ENCODE measurements at regions not wholly inside any gene's neighbourhood (a gene's known extent, or its start where the extent isn't known, plus 50 kb on each side); places are given as distances from the start of the nearest gene placed in this dataset.

GRCh38 chr6:3939368-3939958, 90.3 kb downstream of the FAM50B start:
- Mint-ChIP-seq H3K4me3 (no peak overlapping the region), H3K27me3 (ENCODE audit: low read depth) (no peaks in the 10 kb centered on the region), H3K27ac (no peak overlapping the region), H3K36me3 (no peaks in the 10 kb centered on the region), H3K4me1 (peaks cover 5% of the 10 kb centered on the region), H3K9me3 (no peaks in the 10 kb centered on the region)
- CTCF ChIA-PET, result interaction anchor here (1.6 to 4.4 kb wide), 3 partner anchors 39 to 90 kb away, joined by 5 to 32 read pairs (median 11); partner anchors contain the start of gene FAM50B
- ATAC-seq (no peak), DNase-seq (ENCODE audit: low spot score) (no peak)
- TF ChIP-seq, protein P1, sequence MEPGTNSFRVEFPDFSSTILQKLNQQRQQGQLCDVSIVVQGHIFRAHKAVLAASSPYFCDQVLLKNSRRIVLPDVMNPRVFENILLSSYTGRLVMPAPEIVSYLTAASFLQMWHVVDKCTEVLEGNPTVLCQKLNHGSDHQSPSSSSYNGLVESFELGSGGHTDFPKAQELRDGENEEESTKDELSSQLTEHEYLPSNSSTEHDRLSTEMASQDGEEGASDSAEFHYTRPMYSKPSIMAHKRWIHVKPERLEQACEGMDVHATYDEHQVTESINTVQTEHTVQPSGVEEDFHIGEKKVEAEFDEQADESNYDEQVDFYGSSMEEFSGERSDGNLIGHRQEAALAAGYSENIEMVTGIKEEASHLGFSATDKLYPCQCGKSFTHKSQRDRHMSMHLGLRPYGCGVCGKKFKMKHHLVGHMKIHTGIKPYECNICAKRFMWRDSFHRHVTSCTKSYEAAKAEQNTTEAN (CRISPR knock-in tag; IDR thresholded peaks at IDR 0.05), result no peak
- TF ChIP-seq, protein P2, sequence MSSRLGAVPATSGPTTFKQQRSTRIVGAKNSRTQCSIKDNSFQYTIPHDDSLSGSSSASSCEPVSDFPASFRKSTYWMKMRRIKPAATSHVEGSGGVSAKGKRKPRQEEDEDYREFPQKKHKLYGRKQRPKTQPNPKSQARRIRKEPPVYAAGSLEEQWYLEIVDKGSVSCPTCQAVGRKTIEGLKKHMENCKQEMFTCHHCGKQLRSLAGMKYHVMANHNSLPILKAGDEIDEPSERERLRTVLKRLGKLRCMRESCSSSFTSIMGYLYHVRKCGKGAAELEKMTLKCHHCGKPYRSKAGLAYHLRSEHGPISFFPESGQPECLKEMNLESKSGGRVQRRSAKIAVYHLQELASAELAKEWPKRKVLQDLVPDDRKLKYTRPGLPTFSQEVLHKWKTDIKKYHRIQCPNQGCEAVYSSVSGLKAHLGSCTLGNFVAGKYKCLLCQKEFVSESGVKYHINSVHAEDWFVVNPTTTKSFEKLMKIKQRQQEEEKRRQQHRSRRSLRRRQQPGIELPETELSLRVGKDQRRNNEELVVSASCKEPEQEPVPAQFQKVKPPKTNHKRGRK (CRISPR knock-in tag; IDR thresholded peaks at IDR 0.05; ENCODE audit: borderline replicate concordance), result no peak
- TF ChIP-seq FOXK1 (CRISPR knock-in tag; IDR thresholded peaks at IDR 0.05), result no peak
- TF ChIP-seq HMGA2 (CRISPR knock-in tag; IDR thresholded peaks at IDR 0.05), result no peak
- no peak for TF ChIP-seq NR2C2 (CRISPR knock-in tag; IDR thresholded peaks at IDR 0.05)
- TF ChIP-seq SP1 (CRISPR knock-in tag; conservative IDR thresholded peaks at IDR 0.05), result no peak
- POLR2A ChIA-PET, result interaction anchor here (0.5 to 0.6 kb wide), 2 partner anchors 27 to 86 kb away, joined by 3 to 4 read pairs; no protein-coding TSS in a partner anchor

GRCh38 chr6:3939964-3940363, 90.8 kb downstream of the FAM50B start:
- TF ChIP-seq ZNF416 (CRISPR knock-in tag; IDR thresholded peaks at IDR 0.05) (no peak), SP1 (CRISPR knock-in tag; conservative IDR thresholded peaks at IDR 0.05) (no peak), SOX15 (CRISPR knock-in tag; IDR thresholded peaks at IDR 0.05) (no peak), NR2C2 (CRISPR knock-in tag; IDR thresholded peaks at IDR 0.05) (no peak), GABPB1 (CRISPR knock-in tag; IDR thresholded peaks at IDR 0.05) (no peak), SMAD4 (CRISPR knock-in tag; IDR thresholded peaks at IDR 0.05) (no peak), MLX (CRISPR knock-in tag; IDR thresholded peaks at IDR 0.05) (no peak), TEAD4 (CRISPR knock-in tag; IDR thresholded peaks at IDR 0.05) (no peak), FOXP1 (CRISPR knock-in tag; IDR thresholded peaks at IDR 0.05; ENCODE audit: borderline replicate concordance) (no peak), PRRX2 (CRISPR knock-in tag; IDR thresholded peaks at IDR 0.05) (no peak), CBFB (CRISPR knock-in tag; IDR thresholded peaks at IDR 0.05; ENCODE audit: low read depth) (no peak), GRHL2 (CRISPR knock-in tag; IDR thresholded peaks at IDR 0.05; ENCODE audit: insufficient replicate concordance, severe bottlenecking) (no peak), ZNF138 (CRISPR knock-in tag; conservative IDR thresholded peaks at IDR 0.05) (no peak), ZNF232 (CRISPR knock-in tag; IDR thresholded peaks at IDR 0.05) (no peak), HMGA2 (CRISPR knock-in tag; IDR thresholded peaks at IDR 0.05) (no peak), MXD4 (CRISPR knock-in tag; IDR thresholded peaks at IDR 0.05; ENCODE audit: borderline replicate concordance) (no peak)
- TF ChIP-seq, protein P1 (CRISPR knock-in tag; IDR thresholded peaks at IDR 0.05), result no peak
- TF ChIP-seq, protein P3, sequence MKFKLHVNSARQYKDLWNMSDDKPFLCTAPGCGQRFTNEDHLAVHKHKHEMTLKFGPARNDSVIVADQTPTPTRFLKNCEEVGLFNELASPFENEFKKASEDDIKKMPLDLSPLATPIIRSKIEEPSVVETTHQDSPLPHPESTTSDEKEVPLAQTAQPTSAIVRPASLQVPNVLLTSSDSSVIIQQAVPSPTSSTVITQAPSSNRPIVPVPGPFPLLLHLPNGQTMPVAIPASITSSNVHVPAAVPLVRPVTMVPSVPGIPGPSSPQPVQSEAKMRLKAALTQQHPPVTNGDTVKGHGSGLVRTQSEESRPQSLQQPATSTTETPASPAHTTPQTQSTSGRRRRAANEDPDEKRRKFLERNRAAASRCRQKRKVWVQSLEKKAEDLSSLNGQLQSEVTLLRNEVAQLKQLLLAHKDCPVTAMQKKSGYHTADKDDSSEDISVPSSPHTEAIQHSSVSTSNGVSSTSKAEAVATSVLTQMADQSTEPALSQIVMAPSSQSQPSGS (CRISPR knock-in tag; IDR thresholded peaks at IDR 0.05; ENCODE audit: borderline replicate concordance, low read depth), result no peak
- TF ChIP-seq, protein P4, sequence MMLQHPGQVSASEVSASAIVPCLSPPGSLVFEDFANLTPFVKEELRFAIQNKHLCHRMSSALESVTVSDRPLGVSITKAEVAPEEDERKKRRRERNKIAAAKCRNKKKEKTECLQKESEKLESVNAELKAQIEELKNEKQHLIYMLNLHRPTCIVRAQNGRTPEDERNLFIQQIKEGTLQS (CRISPR knock-in tag; conservative IDR thresholded peaks at IDR 0.05), result no peak
- Mint-ChIP-seq H3K9me3 (no peaks in the 10 kb centered on the region), H3K4me3 (no peak overlapping the region), H3K36me3 (no peaks in the 10 kb centered on the region), H3K4me1 (peaks cover 5% of the 10 kb centered on the region), H3K27ac (no peak overlapping the region), H3K27me3 (ENCODE audit: low read depth) (no peaks in the 10 kb centered on the region)
- ChIA-PET POLR2A (no interaction called here), CTCF (interaction anchor here (1.6 to 4.4 kb wide), 3 partner anchors 38 to 91 kb away, joined by 5 to 32 read pairs (median 11); partner anchors contain the start of gene FAM50B)
- ATAC-seq (no peak), DNase-seq (ENCODE audit: low spot score) (no peak)

Data from WTC11 (cell line).